Glutamatergic neuron (in vitro differentiated cells): ENCODE measurements at regions not wholly inside any gene's neighbourhood (a gene's known extent, or its start where the extent isn't known, plus 50 kb on each side); places are given as distances from the start of the nearest gene placed in this dataset.

Experiments used
- DNase-seq: peaks from one replicate; pipeline ENCODE4 v3.0.0; 2022
- H3K27ac Mint-ChIP-seq: one replicate; pipeline ENCODE4 v1.8.0; 2020; ENCODE audit warnings: mild to moderate bottlenecking, mixed read lengths, inconsistent platforms; ENCODE audit not compliant: unreplicated experiment
- H3K27me3 Mint-ChIP-seq: one replicate; pipeline ENCODE4 v1.8.0; 2020; ENCODE audit warnings: mild to moderate bottlenecking, moderate library complexity, mixed read lengths, inconsistent platforms; ENCODE audit not compliant: unreplicated experiment
- H3K36me3 Mint-ChIP-seq: one replicate; pipeline ENCODE4 v1.8.0; 2020; ENCODE audit warnings: mild to moderate bottlenecking, mixed read lengths, inconsistent platforms; ENCODE audit not compliant: unreplicated experiment
- H3K4me1 Mint-ChIP-seq: one replicate; pipeline ENCODE4 v1.8.0; 2020; ENCODE audit warnings: mild to moderate bottlenecking, low read depth, mixed read lengths, inconsistent platforms; ENCODE audit not compliant: unreplicated experiment
- H3K4me3 Mint-ChIP-seq: one replicate; pipeline ENCODE4 v1.8.0; 2020; ENCODE audit warnings: mild to moderate bottlenecking, mixed read lengths, inconsistent platforms; ENCODE audit not compliant: unreplicated experiment
- H3K9me3 Mint-ChIP-seq: one replicate; pipeline ENCODE4 v1.8.0; 2020; ENCODE audit warnings: mild to moderate bottlenecking, moderate library complexity, mixed read lengths, inconsistent platforms; ENCODE audit not compliant: unreplicated experiment
- TF ChIP-seq, protein P1 (sequence below): fragments of 200-600 bp; sonication (generic); IDR thresholded peaks from one replicate; pipeline ENCODE4 v1.5.0; 2021; ENCODE audit not compliant: partially characterized antibody, unreplicated experiment

DNA sequence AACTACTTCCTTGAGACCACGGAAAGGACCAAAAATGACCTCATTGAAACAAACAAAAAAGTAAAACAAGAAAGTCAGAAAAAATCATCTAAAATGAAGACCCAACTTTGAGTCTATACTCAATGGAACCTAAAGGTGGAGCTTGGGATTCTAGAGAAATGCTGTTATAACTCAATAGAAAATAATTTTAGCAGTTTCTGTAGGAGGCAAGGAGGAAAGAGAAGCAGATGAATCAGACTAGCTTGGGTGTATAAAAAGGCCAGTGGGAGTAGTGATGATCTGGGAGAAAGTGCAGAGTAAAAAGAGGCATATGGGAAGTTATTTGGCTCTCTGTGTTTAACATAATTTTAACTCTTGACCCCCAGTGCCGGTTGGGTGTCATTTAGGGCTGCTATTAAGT lies 94.4 kb downstream of the TMCO5A start:
- no peaks in the 10 kb centered on the region for H3K27me3 Mint-ChIP-seq
- no peaks in the 10 kb centered on the region for H3K36me3 Mint-ChIP-seq
- no peak overlapping the region for H3K27ac Mint-ChIP-seq
- no peak for DNase-seq
- TF ChIP-seq, protein P1, sequence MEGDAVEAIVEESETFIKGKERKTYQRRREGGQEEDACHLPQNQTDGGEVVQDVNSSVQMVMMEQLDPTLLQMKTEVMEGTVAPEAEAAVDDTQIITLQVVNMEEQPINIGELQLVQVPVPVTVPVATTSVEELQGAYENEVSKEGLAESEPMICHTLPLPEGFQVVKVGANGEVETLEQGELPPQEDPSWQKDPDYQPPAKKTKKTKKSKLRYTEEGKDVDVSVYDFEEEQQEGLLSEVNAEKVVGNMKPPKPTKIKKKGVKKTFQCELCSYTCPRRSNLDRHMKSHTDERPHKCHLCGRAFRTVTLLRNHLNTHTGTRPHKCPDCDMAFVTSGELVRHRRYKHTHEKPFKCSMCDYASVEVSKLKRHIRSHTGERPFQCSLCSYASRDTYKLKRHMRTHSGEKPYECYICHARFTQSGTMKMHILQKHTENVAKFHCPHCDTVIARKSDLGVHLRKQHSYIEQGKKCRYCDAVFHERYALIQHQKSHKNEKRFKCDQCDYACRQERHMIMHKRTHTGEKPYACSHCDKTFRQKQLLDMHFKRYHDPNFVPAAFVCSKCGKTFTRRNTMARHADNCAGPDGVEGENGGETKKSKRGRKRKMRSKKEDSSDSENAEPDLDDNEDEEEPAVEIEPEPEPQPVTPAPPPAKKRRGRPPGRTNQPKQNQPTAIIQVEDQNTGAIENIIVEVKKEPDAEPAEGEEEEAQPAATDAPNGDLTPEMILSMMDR: no peak
- no peak overlapping the region for H3K4me3 Mint-ChIP-seq
- no peaks in the 10 kb centered on the region for H3K4me1 Mint-ChIP-seq
- H3K9me3 Mint-ChIP-seq: peaks cover 2% of the 10 kb centered on the region

DNA sequence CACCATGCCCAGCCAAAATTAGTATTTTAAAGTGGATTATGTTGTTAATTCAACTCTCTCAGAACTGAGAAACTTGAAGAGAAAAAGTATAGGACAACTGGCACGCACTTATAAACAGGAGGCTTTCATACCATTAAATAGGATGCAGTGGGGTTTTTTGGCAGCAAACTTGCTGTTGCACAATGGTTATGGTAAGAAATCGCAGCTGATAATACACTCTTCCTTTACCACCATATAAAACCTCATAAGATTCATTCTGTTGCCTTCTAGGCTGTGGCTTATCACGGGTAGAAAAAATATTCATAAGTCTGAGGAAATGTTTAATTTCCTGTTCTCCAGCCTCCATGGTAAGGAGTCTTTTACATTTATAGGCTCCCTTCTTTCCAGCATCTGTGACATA lies 95.3 kb downstream of the TMCO5A start:
- Mint-ChIP-seq H3K27me3 (no peaks in the 10 kb centered on the region), H3K4me3 (no peak overlapping the region), H3K27ac (no peak overlapping the region), H3K36me3 (no peaks in the 10 kb centered on the region), H3K9me3 (peaks cover 2% of the 10 kb centered on the region), H3K4me1 (no peaks in the 10 kb centered on the region)
- TF ChIP-seq, protein P1: no peak
- DNase-seq: no peak

DNA sequence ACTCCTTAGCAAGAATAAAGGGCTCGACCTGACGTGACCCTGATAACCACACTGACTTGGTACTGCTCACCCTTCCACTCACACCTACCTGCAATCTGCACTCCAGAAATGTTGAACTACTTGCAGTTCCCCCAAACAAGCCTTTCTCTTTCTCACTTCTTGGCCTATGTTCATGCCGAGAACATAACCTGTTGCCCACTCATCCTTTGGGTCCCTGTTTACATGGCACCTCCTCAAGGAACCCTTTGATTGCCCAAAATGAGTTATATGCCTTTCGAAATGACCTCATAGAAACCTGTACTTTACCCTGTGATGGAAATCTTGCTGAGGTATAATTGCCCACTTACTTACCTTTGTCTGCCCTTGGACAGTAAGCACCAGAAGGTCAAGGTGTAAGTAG lies 96.2 kb downstream of the TMCO5A start:
- Mint-ChIP-seq H3K9me3 (peaks cover 2% of the 10 kb centered on the region), H3K4me3 (no peak overlapping the region)

DNA sequence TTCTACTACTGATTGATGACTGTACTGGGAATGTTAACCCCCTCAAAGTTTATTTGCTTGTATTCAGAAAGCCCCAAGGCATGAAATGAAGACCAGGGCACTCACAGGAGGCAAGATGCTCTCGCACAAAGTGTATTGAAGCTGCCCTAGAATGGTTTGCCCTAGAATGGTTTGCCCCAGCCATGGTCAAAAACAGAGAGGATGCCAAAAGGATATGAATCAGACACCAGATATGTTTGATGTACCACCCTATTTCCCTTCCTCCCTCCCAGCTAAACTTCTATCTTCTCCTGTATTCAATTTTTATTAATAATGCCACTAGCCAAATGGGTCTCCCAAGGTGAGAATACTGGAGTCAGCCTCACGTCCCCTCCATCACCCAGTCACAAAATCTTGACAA lies 101.3 kb downstream of the TMCO5A start:
- no peaks in the 10 kb centered on the region for H3K9me3 Mint-ChIP-seq
- H3K4me1 Mint-ChIP-seq: no peaks in the 10 kb centered on the region

More for the DNA sequence above, 96.2 kb downstream of the TMCO5A start:
- Mint-ChIP-seq H3K4me1 (no peaks in the 10 kb centered on the region), H3K36me3 (no peaks in the 10 kb centered on the region), H3K27ac (no peak overlapping the region), H3K27me3 (peaks cover 3% of the 10 kb centered on the region)
- TF ChIP-seq, protein P1: no peak
- no peak for DNase-seq

DNA sequence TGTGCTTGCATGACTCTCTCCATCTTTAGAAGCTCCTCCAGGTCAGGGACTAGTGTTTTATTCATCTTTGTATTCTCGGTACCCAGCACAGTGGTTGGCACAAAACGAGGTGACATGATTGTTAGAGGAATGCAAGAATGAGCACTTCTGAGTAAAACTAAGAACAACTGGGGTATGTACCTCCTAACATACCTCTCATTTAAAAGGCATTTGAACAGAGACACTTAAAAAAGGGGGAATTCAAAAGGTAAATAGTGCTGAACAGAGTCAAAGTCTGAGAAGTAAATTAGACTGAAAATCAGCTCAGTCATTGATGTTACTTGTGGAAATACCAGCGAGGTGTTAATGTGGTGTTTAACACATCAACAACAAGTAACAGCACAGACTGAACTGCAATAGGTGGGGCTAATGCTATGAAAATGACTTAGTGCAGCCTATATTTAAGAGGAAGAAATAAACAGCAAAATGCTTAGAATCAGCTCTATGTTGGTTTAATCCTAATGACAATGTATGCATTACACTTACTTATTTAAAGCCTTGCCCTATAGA lies 102.4 kb downstream of the TMCO5A start:
- Mint-ChIP-seq H3K9me3 (no peaks in the 10 kb centered on the region), H3K4me1 (no peaks in the 10 kb centered on the region), H3K36me3 (no peaks in the 10 kb centered on the region), H3K27ac (no peak overlapping the region), H3K27me3 (peaks cover 3% of the 10 kb centered on the region), H3K4me3 (no peak overlapping the region)
- no peak for DNase-seq
- TF ChIP-seq, protein P1: no peak

More for the DNA sequence above, 101.3 kb downstream of the TMCO5A start:
- H3K36me3 Mint-ChIP-seq: no peaks in the 10 kb centered on the region
- TF ChIP-seq, protein P1: no peak
- H3K27me3 Mint-ChIP-seq: peaks cover 3% of the 10 kb centered on the region
- no peak overlapping the region for H3K27ac Mint-ChIP-seq
- no peak overlapping the region for H3K4me3 Mint-ChIP-seq
- DNase-seq: no peak
